NOMO-1 treated with DMSO at 0.1 percent for 48 hours (cell line): ENCODE measurements at regions not wholly inside any gene's neighbourhood (a gene's known extent, or its start where the extent isn't known, plus 50 kb on each side); places are given as distances from the start of the nearest gene placed in this dataset.

Experiments
- DNase-seq: peaks from one replicate; lab custom pipeline; 2025; ENCODE audit not compliant: unreplicated experiment; lab: John Stamatoyannopoulos, UW

DNA sequence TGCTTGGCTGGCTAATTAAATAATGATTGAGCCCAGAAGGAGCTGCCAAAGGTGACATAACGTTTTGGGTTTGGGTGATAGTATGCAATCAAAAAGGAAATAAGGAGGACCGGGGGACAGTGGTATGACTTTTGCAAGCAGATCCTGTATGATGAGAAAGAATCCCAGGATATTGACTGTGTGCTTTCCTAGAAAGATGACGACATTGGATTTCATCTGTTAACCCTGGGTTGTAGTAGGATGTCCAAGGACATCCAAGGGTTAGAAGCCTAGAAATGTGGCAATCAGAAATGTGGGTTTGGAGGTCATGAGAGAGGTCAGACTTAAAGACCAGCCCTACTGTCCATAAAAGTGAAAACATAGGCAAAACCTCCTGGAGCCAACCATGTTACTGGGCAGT, 50.3 kb upstream of the HMHB1 start:
- DNase-seq = no peak

DNA sequence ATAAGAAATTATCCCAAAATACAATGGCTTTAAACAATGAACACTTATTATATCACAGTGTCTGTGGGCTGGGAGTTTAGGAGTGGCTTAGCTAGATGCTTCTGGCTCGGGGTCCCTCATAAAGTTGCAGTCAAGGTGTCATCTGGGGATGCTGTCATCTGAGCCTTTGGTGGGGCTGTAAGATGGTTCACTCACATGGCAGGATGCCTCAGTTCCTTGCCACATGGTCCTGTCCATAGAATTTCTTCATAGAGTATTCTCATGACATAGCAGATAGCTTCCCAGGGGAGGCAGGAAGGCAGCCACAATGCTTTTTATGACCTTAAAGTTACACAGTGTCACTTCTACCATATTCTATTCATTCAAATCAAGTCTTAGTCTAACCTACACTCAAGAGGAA, 51.2 kb upstream of the HMHB1 start:
- DNase-seq = no peak

DNA sequence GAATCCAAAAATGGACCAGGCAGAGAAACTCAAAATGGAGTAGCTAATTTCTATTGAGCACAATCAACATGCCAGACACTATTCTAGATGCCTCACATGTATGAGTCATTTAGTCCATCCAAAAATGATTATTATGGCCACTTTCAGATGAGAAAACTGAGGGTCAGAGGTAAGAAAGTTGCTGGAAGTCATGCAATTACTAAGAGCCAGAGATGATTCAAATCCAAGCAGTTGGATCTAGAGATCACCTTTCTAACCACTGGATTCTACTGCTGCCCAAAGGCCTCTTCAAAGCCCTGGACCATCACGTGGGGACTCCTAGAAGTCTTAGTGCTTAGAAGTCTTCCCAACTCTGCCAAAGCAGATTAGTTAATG, 51.8 kb upstream of the HMHB1 start:
- DNase-seq = no peak

DNA sequence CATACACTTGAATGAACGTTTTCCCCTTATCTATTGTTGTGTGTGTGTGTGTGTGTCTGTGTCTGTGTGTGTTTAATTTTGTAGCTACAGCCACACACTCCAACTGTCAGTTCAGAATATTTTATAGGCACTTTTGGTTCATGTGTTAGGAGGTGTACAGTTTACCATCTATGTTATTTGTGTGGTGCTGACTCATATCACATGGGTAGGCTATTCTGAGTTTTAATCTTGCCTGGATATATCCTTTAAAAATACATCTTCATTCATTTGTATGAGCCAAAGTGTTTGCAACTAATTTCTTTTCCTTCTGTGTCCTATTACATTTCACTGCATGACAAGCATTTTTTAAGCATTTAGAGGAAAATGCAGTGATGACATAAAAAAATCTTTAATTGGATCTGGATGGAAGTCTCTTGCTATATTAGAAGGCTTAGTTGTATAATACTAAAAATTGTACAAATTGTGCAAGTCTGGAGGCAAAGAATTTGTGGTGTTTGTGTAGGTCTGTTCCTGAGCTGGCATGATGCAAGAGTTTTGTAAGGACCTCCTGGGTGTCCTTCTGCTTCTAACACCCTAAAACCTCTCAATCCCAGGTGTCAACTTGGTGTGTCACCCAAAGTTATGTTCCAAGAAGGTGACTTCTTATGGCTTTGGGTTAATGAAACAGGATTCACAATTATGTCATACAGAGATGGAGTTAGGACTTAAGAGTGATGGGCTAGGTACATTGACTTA, 52.4 kb upstream of the HMHB1 start:
- DNase-seq = no peak

DNA sequence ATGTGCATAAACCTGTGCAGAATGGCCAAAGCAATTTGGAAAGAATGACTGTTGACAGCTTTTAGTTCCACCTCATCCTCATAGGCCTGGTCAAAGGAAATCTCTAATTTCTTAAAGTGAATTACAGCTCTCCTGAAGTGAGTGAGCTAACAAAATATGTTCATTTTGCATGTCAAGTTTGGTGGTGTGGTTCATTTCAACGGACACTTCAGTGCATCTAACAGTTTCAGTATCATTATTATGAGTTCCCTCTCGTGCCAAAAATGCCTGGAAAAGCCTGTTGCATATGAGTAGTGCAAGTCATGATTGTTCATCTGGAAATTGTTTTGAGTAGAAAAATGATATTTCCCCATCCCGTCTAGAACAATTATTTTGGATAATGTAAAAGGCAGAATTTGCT, 53.2 kb upstream of the HMHB1 start:
- no peak for DNase-seq

DNA sequence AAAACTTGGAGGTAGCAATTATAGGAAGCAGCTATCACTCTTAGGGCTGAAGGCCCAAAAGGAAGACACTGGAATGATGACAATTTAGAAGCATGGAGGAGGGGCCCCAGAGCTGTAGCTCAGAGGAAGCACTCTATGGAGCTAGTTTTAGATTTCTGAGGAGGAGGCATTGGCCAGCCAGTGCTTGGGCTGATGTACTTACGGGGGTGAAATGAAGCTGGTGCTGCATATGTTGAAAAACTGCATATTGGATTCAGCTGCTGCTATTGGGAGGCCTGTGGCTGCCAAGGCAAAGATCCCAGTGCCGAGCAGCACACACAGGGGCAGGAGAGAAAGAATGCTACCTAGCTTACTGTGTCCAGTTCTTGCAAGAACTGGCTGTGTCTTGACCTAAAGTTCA, 53.9 kb upstream of the HMHB1 start:
- DNase-seq = no peak

DNA sequence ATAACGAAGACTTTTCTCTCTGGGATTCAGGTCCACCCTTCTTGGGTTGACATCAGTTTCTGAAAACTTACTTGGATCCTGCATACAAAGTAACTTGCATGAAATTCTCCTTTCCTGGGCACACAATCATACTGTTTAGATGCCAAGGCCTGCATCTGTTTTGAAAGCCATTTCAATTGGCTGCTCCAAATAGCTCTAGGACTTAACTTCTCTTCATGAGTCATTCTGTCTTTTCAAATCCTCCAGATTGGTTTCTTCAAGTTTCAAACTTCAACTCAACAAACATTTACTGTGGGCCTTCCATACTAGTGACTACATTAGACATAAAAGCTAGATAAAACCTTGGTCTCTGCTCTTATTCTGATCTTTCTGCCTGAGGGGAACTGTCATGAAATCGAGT, 54.8 kb upstream of the HMHB1 start:
- no peak for DNase-seq

DNA sequence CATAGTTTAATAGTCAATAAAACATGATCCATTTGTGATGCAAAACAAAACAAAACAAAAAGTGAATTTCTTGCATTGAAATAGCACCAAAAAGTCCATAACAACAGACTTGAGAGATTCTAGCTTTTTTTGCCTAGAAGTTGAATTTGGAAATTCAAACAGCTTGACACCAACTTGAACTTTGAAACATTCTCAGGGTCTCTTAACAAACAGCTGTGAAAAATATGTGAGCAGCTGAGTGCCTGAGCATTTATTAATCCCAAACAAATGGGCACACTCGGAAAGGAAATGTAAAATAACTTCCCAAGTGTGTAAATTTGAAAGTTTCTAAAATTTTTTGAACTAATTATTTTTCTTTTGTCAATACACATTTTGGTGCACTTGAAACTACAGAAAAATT, 56.0 kb upstream of the HMHB1 start:
- no peak for DNase-seq

DNA sequence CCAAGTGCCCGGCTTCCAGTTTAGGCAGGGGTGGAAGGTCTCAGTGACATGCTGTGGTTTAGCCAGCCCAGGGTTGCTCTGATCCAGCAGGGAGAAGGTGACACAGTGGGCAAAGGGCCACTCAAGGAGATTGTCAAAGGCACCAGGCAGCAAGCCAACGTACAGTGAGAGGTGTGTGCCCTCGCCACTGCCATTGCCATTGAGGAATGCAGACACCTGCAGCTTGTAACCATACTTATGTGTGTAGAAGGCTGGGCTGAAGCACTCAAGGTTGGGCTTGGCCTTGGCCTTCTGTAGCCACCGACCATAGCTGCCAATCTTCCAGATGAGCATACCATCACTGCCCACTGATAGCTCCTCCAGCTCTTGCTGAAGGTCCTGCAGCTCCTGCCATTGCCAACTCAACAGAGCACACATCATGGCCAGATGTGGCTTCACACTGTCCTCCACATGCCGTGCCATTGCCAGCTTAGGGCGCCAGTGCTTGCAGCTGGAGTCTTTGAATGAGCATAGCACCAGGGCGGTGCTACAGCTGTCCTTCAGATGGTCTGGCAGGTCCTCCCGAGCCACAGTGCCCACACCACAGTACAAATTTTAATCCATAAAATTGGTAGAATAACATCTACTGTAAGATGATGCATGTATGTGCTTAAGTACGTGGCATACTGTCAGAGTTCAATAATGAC, 59.7 kb upstream of the HMHB1 start:
- no peak for DNase-seq

DNA sequence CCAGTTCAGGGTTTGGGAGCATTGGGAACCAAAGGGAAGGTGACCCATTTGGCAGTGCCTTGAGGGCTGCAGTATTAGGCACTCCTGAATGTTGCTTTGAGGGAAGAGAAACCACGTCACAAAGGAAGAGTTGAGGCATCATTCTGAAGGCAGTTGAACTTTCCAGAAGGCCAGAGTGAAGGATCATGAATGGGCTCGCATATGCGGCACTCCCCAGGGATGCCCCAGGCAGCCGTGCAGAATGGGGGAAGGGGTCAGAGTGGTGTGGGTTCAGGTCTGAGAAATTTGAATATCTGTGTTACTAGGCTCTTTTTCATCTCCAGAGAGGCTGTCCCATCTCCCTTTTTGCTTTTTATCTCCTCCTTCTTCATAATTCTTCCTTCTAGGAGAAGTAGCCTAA, 60.6 kb upstream of the HMHB1 start:
- DNase-seq = no peak

DNA sequence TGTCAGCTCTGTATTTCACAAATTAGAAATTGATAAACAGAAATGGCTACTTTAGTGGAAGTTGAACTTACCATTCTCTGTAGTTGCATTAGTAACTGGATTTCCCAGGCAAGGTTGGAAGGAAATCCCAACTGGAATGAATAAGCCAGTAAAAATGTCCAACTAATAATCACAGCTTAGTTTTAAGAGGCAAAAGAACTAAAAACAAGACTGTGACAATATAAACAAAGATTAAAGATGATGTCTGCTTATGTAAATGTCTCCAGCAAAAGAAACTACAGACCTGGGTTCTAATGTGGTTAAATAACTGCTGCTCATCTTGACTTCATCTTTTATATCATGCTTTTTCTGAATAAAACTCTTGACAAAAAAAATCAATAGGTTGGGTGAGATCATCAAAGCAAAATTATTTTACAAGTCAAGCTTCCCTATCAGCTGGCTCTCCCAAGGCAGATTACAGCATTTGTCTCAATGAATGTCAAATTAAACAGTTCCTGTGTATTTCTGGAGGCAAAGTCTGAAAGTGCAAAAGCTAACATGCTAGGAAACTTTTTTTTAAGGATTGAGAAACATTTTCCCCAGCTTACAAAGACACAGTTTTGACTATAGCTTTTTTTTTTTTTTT, 62.3 kb upstream of the HMHB1 start:
- no peak for DNase-seq

DNA sequence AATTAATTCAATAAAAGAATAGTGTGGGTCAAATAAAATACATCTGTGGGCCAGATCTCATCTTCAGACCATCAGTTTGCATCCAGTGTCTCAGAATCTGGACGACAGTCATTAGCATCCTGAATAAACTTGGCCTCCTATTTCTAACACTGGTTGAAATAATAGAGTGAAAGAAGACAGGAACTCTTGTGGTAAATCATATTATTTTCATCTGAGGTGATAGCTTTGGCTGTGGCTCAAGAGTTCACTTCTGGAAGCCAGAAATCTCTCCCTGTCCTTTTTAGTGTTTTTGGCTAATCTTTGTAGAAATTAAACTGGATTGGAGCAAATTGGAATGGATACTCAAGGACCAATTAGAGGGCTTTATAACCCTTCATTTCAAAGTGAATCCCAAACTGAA, 63.4 kb upstream of the HMHB1 start:
- DNase-seq = no peak

DNA sequence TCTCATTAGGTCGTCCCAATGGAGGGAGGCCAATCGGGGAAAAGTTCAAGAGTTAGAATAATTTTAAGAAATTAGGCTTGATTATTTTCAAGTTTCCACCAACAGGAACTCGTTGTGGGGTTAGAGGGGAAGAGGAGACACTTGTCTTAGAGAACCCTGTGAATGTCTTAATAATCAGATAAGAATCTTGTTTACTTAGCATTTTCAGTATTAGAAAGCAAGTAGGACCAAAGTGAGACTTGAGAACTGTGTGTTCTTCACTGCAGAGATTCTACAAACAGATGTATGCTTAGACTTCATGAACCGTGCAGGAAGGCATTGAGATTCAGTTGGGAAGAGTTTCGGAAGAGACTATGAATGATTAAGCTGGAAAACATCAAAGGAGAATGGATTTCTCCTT, 69.0 kb upstream of the HMHB1 start:
- no peak for DNase-seq

DNA sequence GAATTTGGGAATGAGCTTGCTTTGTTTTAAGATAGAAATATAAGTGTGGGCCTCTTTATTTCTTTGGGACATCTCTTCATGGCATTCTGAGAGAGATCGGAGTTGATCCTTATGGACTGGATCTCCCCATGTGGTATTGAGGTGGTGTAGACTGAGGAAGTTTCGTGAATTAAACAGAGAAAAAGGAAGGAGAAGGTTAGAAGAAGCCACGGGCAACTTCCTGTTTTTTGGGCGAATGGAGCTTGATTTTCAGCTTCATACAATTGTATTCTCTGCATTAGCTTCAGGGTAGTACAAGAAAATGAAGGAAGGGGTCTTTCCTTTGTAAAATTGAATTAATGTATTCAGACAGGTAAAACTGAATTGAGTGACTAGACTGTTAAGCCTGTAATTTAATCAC, 70.5 kb upstream of the HMHB1 start:
- DNase-seq = peak; percentile 66

DNA sequence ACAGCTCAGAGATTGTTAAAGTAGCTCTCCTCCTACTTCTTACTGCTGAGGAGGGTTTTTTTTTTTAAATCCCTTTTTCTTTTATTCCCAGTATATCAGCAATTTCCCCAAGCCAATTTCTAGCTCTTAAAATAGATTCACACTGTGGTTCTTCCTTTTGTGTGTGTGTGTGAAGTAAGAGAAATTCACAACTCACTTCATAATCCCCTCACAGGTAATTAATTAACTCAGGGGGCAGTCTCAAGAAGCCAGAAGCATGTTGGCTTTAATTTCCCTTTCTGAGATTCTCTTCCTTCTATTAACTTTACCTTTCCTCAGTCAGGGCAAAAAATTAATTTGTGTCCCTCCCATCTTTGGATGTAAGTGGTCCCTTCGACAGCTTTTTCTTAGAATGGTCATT, 71.0 kb upstream of the HMHB1 start:
- no peak for DNase-seq

DNA sequence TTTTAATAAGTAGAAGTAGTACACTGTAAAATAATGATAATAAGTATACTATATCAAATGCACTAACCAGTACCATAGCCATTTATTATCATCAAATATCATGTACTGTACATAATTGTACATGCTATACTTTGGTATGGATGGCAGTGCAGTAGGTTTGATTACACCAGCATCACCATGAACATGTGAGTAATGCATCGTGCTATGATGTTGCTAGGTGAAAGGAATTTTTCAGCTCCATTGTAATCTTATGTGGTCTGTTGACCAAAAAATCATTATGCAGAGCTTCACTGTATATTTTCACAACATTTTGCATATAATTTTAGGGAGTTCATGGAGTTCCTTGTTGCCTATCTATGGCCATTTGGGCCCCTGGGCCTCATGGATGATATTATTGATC, 72.2 kb upstream of the HMHB1 start:
- DNase-seq = no peak

DNA sequence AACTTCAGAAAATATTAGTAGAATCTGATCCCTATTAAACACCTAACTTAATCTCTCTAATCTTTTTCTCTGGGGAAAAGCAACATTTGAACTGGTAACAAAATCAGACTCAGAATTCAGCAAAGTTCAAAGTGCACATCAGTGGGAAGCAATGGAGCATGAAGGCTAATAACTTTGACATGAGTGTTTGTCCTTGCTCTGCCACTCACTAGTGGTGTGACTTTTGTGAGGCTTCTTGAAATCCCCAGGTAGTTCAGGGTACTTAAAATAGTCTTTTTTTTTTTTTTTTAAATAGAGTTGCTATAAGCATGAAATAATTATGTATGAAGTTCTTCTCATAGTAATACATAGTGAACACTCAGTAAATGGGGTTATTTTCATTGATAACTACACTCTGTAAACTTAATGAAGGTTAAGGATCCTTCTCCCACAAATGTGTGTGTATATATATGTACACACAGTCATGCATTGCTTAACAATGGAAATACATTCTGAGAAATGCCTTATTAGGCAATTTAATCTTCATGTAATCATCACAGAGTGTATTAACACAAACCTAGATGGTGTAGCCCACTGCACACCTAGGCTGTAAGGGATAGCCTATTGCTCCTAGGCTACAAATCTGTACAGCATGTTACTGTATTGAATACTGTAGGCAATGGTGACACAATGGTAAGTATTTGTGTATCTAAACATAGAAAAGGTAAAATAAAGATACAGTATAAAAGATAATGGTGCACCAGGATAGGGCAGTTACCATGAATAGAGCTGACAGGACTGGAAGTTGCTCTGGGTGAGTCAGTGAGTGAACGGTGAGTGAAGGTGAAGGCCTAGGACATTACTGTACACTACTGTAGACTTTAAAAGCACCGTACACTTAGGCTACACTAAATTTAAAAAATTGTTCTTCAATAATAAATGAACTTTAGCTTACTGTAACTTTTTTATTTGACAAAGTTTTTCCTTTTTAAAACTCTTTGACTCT, 73.3 kb upstream of the HMHB1 start:
- DNase-seq = no peak

DNA sequence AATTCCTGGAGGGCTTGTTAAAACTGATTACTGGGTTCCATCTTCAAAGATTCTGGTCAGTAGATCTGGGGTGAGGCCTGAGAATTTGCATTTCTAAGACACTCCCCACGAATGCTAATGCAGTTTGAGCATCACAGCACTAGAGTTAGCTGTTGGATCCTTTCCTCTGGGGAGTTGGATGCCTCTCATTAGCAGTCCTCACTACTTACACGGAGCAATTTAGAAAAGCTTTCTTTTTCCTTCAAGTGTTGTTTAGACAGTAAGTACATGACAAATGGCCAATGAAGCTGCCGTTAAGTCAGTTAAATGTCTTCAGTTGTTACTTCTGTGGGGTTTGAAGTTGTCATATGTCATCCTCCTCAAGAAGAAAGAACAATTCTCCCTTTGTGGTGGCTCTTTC, 74.9 kb upstream of the HMHB1 start:
- no peak for DNase-seq

DNA sequence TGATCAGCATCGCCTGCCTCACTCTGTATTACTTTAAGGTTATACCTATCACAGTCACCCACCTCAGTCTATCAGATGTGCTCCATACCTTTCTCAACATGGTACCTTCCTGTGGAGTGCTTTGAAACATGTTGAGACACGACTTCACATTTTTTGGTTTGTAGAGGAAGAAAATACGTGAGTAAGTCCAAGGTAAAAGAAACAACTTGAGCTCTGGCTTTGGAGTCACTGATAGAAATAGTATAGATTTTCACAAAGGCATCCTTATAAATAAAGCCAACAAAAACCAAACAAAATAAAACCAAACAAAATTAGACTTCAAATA, 77.5 kb upstream of the HMHB1 start:
- no peak for DNase-seq

DNA sequence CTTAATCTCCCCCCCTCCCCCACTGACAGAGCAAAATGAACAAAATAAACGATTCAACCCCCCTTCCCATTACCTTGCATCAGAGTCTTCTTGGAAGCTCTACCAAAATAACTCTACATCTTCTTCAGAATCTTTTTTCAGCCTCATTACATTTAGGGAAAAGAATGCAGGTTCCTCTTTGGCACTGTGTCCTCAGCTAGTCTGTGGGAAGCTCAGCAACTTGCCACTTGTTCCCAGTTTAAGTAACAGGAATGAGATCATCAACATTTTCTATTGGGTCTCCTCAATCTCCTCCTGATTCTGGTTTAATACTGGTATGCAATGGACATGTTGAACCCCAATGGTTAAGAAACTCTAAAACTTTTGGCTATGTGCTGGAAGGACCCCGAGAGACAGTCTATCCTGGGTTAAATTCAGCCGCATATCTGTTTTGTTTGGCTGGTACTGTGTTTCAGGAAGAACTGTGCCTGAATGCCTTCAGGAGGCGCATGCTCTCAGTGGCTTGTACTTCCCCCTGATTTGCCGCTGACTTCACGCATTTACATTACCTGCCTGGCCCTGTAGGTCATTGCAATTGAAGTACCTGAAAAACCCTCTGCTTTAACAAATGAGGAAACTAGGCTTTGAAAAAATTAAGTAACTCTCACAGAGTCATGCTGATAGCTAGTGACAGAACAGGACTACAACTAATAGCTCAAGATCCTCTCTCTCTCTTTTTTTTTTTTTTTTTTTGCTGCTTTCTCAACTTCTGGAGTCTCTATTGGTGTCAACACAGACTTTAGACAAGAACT, 78.1 kb upstream of the HMHB1 start:
- DNase-seq = no peak

DNA sequence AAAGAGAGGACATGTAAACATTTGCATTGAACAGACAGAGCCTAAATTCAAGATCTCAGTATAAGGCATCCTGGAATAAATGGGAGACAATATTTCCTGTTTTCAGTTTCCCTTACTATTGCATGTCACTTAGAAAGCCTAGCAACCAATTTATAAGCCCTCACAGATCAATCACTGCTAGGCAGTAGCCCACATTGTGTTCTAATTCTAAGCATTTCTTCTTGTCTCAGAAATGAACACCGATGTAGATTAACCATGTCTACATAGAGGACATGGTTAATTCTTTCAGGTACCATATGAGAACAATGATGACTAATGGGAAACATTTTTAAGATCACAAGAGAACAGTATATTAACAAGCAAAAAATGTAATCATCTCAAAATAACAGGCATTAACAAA, 79.6 kb upstream of the HMHB1 start:
- DNase-seq = no peak
